HG03280 (cell line): ENCODE measurements at regions not wholly inside any gene's neighbourhood (a gene's known extent, or its start where the extent isn't known, plus 50 kb on each side); places are given as distances from the start of the nearest gene placed in this dataset.
"Not testable (repeated sequence)": the region's sequence is repeated elsewhere in the genome, so short reads cannot be mapped to it uniquely, and the experiment has no call there.

ENCODE experiments used
- ATAC-seq: cut with Tn5 transposase; IDR thresholded peaks from one replicate; pipeline ENCODE4 v1.9.1; 2021; ENCODE audit warnings: mild to moderate bottlenecking, moderate library complexity; ENCODE audit not compliant: unreplicated experiment

DNA sequence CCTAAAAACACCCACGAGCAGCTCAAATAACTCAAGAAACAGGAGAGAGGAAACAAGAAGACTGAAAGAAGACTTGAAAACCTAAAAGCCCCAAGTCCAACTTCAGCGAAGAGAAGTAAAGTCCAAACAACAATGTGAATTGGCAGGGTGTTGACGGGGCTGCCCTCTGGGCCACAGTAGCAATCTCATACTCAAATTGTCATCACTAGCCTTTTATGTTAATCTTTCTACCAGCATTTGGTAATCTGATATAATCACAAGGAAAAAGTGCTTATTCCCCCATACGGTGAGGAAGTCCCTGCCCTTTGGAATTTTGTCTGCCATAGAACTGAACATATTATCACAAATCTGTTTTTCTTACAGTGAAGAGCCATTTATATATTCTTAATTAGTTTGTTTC, 51.5 kb upstream of the IFNE start:
- ATAC-seq: no peak

DNA sequence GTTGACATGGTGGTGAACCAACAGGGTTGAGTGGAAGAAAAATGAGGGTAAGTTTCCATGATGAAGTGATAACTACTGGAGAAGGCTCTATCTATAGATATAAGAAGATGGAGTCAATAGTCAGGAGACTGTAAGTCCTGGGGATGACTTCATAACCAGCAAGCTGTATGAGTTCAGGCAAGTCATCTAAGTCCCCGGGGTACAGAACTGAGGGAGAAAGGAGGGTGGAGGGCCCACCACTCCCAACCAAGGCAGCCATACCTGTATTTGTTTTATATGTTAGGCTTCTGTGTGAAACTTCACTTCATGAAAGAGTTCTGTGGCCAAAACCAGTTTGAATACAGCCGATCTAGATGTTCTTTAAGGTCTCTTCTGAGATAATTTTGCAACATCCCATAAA, 53.3 kb upstream of the IFNE start:
- no peak for ATAC-seq

DNA sequence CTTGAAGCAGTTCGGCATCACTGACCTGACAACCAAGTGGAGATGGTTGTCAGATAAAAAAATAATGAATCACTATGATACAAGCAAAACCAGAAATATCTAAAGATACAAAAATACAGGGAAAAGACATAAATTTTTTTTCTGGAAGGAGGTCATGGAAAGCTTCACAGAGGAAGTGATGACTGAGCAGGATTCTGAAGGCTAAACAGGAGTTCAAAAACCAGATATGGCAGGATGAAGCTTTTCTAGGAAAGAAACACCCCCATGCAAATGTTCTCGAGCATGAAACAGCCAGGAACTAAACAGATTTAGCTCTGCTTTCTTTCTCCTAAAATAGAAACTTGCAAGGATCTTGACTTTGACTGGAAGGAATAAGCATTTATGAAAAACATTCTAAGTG, 60.7 kb upstream of the IFNE start:
- ATAC-seq: no peak

DNA sequence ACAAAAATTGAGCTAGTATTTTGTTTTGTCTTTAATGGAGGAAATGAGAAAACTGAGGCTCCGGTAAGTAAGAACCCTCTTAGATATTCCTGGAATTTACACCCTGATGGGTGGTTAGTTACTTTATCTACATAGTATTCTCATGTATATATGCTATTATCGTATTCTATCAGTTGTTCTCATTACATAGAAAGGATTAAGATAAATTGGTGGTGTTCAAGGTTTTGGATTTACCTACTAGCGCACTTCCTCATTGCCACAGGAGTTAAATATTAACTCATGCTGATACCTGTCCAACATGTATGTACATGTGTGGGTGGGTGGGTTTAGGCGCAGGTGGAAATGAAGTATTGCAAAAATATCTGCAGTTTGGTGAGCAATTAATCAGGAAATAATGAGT, 61.1 kb upstream of the IFNE start:
- ATAC-seq: no peak

DNA sequence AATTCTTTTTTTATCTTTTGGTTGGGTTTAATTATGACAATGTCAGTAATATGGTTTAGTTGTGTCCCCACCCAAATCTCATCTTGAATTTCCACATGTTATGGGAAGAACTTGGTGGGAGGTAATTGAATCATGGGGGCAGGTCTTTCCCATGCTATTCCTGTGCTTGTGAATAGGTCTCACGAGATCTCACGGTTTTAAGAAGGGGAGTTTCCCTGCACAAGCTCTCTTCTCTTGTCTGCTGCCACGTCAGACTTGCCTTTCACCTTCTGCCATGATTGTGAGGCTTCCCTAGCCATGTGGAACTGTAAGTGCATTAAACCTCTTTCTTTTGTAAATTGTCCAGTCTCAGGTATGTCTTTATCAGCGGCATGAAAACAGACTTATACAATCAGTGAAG, 61.7 kb upstream of the IFNE start:
- ATAC-seq: not testable (repeated sequence)

DNA sequence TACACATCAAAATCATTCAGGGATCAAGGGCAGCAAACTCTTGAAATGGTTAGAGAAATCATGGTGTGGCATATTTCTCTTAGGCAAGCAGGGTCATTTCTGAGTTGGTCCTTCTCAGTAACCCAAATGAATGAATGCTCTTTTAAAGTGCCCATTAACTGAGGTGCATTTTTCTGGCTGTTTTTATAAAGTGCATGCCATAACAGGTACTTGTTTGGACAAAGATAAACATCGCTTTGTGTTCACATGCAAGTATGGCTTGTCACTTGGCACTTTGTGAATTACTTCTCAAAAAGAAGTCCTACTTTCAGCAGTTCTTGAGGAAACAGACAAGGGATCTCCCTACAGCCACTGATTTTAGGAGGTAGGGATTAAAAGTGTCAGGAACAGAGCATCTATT, 64.8 kb upstream of the IFNE start:
- ATAC-seq: no peak

DNA sequence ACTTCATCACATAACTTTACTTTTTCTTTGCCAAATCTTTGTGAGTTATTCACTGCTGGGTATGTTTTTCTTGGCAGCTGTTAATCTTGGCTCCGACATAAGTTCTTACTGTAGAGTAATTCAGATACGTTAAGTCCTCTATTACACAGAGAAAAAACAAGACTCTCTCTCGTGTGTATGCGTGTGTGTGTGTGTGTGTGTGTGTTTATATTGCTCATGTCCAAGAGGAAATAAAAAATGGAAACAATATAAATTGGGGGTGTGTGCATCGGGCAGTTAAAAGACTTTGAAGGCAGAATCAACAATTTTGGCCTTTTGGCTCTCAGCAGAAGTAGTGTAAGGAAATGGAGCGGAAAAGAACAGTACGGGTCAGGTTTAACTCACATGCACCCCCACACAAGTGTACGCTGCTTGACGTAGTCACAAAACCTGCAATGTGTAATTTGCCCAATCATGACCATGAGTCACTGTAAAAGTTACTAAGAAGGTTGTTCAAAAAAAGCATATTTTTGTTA, 67.2 kb upstream of the IFNE start:
- no peak for ATAC-seq

DNA sequence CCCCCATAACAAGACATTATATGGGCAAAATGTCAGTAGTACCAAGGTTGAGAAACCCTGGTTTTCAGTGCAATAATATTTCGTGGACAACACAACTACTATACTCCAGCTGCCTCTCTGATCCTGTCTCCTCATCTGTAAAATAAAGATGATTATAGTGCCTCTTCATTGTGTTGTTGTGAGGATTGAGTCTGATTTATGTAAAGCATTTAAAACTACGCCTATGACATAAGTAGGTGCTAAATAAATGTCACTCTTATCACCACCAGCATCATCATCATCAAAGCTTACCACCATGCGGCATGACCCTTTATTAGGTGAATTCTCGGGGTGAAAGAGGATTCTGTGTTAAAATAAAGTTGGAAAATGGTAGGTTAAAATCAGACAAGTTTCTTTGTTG, 67.8 kb upstream of the IFNE start:
- ATAC-seq: no peak

DNA sequence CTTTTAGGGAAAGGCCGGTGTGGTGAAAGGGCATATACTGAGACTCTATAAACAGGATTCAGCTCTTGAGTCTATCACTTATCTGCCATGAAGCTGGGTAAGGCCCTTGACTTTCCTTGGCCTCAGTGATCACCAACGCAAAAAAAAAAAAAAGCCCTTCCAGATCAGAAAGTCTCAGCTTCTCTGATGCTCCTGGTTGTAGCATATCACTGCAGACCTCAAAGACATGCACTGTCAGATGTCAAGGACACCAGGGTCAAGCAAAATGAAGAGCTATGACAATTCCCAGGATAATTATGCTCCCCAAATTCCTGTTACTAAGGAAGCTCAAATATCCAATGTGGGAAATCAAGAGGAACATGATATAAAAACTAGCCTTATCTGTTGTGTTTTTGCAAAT, 68.3 kb upstream of the IFNE start:
- ATAC-seq: no peak

DNA sequence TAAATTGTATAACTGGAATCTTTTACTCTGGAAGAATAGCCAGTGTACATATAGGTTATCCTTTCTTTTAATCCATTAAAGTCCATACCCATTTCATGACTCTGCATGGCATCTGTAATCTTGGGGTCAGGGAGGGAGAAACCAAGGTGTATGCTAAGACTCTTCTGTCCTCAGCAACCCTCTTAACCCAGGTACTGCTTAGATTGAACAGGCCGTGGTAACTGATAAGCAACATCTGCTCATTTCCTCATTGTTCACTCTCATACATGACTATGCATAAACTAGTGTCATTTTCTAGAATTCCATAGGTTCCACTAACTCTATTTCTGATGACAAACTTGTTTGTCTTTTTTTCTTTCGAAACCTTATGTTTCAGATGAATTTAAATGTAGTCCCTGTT, 69.3 kb upstream of the IFNE start:
- ATAC-seq: no peak

DNA sequence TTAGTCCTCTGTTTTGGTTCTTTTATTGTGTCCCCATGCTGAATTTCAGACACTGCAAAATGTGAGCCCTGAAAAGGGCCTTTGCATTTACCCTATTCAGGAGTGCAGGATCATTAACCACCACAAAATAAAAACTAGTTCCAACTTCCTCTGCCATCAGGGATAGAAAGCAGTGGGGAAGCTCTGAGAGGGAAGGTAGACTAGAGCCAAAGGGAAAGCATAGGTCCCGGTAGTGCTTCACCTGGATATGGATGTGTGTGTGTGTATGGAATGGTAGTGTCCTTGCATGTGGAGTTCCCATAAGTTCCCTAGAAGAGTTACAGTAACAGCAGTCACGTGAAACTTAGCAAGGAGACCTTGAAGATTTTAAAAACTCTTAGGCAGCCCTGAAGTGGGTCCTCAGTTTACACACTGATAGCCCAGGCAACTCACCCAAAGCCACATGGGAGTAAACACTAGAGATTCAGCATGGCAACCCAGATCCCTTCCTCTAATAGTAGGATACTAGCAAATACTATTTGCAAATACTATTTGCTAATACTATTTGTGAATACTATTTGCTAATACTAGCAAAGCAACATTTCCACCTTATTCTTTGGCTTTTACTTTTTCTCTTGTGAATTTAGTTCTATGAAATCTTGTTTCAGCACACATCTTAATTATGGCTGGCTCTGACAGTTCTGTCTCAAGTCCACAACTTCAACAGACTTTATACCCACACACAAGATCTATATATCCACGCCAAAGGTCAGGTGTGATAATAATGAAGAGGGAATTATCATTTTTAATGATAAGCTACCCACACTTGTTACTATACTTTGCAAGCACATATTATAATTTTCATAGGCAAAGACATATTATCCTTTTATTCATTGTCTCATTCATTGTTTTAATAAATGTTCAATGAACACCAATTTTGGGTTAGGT, 70.4 kb upstream of the IFNE start:
- no peak for ATAC-seq

DNA sequence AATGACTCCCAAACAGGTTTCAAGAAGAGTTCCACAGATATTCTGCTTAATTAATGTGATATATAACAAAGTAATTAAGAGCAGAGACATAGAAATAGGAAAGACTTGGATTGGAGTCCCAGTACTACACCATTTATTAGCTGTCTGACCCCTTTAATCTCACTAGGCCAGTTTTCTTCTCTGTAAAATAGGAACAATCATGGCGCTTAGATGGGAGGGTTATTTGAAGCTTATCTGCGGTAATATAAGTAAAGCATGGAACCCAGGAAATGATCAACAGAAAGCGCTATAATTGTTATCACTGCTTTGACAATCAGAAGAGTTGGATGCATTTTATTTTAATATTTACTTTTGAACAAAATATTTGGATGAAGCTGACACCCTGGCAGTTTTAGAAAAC, 71.3 kb upstream of the IFNE start:
- no peak for ATAC-seq

DNA sequence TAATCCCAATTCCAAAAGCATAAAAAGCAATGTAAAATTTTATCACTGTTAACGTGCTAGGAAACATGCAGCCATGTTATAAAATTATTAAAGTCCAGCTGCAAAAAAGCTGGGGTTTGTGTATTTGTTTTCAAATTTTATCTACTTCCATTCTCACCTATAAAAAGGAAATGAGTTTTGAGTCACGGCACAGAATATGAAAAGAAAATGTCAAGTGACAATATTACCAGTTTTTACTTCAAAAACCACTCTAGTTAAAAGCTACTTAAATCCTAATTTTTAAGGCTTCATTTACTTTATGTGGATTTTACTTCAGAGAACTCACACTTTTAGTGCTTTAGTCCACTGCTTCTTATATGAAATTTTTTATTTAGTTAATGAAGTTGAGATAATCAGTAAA, 72.7 kb upstream of the IFNE start:
- no peak for ATAC-seq

DNA sequence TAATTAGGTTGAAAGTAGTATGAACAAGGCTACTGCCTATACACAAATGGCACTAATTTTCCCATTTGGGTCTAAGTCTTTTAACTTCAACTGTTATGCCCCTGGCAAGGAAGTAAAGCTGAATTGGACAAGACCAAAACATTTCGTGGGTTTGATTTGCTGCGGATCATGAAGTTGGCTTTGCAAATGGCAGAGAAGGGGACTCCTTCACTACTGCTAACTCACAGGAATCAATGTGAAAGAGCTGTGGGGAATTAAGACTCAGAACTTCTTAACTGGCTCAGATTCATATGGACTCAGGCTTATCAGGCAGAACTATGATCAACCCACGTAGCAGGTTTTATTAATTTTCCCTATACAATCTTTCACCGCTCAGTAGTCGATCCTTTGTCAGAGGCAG, 73.8 kb upstream of the IFNE start:
- ATAC-seq: no peak

DNA sequence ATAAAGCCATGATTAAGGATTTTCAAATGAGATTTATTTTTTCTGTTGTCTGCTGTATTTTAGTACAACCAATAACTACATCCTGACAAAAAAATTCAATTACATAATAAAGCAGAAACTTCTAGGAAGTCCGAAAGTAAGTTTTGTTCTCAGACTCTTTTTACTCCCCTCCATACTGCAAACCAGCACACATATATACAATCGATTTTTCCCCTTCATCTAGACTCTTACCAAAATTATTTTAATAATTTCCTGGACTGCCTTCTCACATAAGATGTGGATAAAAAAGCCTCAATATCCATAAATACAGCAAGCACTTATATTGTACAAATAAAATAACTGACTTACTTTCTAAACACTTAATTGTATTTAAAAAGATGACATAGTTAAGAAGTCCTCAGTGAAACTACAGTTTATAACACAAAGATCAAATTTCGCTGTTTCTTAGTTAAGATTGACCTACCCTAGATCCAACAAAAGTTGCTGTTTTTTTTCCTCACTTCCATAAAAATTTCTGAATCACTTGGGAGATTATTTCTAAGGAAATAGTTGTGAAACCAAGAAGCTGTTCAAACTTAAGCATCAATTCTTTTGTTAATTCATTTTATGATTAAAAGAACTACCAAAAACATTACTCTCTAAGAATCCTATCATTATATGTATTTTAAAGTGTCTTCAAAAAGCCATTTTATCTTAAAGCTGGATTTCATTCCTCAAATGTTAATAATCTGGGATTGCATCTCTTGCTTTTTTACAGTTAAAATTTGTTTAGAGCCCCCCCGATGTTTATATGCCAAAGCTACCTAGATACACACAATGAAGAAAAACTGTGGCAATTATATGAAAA, 74.7 kb upstream of the IFNE start:
- no peak for ATAC-seq

DNA sequence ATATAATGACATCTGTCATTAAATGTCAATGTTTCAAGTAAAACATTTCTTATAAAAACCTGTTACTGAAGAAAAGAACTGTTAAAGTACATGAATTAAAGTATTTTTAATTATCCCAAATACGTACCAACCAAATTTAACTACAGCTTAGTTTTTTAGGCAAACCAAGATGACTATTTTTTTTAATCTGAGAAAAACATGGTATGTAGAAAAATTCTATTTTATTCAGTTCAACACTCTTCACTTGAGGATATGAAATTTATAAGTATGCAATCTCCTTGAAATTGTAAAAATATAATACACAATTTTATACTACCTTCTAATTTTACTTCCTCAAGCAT, 75.3 kb upstream of the IFNE start:
- no peak for ATAC-seq

DNA sequence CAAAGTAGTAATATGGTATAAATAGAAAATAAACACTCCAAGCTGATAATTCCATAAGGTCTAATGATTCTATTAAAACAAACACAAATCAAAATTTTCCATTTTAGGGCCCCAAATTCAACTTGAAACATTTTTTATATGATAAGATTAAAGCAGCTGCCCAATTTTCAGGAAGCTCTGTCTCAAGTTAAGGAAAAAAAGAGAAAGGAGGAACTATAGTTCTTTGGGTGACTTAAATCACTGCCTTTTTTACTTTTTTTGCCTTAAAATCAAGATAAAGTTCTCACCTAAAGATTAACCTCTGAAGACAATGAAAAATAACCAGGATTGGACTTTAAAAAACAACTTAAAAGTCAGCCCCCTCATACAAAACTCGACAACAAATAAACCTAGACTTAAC, 76.0 kb upstream of the IFNE start:
- no peak for ATAC-seq

DNA sequence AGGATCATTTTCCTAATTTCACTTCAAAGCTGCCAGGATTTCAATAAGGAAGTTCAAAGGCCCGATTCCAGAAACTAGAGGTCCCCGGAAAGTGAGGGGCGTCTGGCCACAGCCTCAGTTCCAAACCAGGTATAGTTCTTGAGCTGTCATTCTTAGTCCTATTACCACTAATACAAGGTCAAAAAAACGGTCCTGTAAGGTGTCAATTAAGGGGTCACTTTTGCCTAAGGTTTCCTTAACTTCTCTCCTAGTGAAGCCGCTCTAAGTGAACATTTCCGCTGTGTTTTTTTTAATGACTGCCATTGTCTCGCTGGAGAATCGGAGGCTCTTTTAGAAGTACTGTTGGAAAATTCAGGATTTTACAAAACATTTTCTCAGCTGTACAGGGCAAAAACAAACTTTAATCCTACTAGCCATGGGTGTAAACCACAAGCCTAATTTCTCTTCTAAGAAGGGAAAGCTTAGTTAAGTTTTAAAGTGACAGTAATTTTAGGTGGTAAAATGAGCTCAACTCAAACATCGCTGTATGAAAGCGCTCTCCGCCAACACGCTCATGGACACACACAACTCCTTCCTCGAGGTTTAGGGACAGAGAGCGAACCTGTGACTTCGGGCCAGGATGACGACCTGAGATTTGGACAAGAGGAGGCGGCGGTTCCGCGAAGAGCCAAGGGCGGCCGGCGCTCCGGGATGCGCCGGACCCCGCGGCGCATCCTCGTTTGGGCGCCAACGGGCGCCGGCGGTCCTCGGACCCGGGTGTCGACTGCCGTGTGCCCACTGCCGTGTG, 76.7 kb upstream of the IFNE start:
- ATAC-seq: no peak

DNA sequence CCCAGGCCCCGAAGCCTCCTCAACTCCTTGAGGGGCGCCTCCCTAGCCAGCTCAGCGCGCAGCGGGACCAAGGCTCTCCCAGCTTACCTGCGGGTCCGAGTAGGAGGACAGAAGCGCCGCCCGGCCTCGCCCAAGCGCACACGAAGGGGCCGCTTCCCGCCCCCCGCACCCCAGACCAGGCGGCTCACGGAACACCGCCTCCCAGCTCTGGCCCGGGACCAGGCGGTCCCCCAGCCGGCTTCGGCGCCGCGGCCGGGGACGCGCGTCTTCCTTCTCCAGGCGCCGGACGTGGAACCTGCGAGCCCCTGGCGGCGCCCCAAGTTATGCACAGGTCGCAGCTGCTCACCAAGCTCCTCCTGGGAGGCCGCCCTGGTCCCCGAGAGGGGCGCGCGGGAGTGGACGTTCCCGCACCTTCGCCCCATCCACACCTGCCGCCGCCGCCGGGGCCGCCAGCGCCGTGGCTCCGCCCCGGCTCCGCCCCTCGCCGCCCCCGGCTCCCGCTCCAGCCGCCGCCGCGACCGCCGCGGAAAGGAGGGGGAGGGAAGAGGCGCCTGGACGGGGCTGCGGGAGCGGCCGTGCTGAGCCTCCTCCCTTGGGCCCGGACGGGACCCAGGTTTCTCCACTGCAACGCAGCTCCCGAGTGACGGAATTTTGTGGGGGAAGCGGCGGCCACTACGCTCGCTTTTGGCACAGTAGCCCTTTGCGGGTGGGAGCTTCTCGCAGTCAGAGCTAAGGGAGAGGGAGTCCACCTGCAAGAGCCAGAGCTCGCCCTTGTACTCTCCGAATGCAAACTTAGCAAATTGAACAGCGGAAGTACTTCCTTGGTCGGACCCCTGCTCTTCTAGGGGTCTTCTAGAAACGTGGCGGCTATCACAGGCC, 77.5 kb upstream of the IFNE start:
- ATAC-seq: no peak

DNA sequence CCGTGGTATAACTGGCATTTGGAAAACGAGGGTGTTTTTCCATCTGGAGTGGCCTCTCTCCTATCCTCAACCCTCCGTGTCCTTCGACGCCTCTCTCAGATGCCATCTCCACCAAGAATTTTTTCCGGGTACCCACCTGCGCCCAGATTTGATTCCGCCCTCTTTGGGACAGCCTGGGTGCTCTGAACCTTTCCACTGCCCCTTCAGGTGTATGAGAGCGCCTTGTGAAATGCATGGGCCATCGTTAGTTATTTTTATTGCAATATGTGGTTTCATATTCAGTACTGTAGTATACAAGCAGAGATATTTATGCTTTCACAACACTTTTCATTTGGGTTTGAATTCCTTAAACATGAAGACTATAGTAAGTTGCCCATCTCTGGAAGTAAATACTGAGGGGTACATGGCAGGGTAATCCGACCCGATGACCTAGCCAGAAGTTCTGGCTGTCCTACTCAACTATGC, 78.2 kb upstream of the IFNE start:
- no peak for ATAC-seq
